GM12872 (cell line): ENCODE measurements at regions not wholly inside any gene's neighbourhood (a gene's known extent, or its start where the extent isn't known, plus 50 kb on each side); places are given as distances from the start of the nearest gene placed in this dataset.

Source experiments
- TF ChIP-seq, protein P1 (sequence below): IDR thresholded peaks from 3 replicates; pipeline ENCODE4 v1.5.1; 2011; ENCODE audit warnings: low read depth, mild to moderate bottlenecking, low read length, moderate library complexity; ENCODE audit not compliant: insufficient read depth

GRCh38 chr2:67186871-67187270, 210.3 kb upstream of the ETAA1 start:
- TF ChIP-seq, protein P1, sequence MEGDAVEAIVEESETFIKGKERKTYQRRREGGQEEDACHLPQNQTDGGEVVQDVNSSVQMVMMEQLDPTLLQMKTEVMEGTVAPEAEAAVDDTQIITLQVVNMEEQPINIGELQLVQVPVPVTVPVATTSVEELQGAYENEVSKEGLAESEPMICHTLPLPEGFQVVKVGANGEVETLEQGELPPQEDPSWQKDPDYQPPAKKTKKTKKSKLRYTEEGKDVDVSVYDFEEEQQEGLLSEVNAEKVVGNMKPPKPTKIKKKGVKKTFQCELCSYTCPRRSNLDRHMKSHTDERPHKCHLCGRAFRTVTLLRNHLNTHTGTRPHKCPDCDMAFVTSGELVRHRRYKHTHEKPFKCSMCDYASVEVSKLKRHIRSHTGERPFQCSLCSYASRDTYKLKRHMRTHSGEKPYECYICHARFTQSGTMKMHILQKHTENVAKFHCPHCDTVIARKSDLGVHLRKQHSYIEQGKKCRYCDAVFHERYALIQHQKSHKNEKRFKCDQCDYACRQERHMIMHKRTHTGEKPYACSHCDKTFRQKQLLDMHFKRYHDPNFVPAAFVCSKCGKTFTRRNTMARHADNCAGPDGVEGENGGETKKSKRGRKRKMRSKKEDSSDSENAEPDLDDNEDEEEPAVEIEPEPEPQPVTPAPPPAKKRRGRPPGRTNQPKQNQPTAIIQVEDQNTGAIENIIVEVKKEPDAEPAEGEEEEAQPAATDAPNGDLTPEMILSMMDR, result no peak

DNA sequence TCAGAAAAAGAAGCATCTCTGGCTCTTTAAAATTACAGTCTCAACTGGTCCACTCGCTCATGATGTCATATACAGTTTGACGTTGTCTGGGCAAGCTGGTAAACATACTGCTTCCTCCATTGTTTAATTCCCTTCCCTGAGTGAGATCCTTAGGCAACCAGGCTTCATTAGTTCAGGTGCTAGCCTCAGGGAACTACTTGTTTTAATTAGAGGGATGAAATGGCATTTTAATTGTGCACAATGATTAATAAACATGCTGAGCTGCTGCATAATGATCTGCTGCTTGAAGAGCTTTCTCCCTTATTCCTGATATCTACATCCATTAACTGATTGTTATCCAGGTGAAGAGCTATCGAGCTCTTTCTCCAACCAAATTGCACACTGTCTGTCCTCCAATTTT, 195.6 kb upstream of the ETAA1 start:
- TF ChIP-seq, protein P1, result no peak

DNA sequence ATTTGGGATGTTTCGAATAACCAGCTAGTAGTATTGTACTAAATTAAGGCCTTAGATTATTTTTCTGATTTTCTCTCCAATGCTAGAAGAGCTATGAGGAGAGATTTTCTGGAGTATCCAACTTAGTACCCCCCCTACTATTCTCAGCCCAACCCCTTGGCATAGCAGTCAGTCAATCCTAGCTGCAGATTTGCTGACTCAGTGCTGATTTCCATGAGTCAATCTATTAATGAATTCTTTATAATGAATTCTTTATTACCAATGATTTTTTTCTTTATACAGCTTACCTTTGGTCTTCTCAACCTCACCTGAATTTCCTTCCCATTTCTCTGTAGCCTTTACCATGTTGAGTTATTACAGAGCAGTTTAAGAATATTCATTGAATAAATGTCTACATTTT, 192.8 kb upstream of the ETAA1 start:
- TF ChIP-seq, protein P1, result no peak

DNA sequence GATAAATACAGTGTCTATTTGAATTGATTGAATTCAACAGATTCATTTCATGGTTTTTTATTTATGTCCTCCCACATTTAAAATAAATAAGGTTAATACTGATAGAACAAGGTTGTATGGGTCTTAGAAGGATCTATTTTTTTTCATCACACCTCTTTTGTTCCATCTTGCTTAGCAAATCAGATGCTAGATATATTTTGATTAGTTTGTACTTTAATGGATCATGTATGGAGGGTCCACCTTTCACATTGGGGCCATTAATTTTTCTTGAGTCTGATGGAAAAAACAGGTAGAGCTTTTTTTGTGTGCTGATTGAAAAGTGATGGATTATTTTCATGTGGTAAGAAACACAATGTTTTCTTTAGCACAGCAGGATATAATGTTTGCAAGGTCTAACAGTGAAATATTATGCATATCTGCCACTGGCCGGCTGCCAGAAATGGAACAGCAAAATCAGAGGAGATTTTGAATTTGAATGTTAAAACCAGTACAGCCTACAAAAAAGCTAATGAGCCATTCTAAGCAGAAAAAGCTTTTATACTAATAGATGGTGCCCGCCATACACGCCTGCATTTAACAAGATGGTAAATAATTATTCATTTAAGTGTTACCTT, 188.1 kb upstream of the ETAA1 start:
- TF ChIP-seq, protein P1, result no peak

DNA sequence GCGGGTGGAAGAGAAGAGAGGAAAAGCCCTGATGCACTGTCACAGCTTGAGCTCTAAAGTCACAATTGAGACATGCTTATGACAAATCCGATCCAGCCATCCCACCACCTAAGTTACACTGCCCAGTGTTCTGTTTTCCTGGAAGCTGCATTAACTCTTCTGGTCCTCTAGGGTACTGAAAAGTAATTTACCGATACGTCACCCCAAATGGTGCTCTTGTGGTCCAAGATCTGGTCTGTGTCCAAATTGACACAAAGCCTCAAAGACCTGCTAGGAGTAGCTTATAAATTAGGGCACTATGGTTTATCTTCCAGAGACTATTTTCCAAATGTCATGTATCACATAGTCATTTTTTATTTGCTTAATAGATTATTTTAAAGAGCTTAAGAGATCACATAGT, 186.7 kb upstream of the ETAA1 start:
- TF ChIP-seq, protein P1, result no peak

DNA sequence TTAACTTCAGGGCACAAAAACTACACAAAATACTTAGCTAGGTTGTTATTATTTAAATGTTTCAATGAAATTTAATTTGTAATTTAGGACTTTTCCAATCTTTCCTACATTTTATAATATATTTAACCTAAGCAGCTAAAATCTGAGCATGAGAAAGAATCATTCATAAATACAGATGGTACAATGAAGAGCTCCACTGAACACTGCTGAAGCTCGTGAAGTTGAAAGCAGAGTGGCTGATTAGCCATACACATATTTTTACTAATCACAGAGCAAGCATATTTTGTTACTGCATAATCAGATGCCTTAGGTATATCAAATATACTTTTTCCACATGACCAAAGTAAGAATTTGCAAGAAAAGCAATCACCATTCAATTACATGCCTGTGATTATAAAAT, 184.9 kb upstream of the ETAA1 start:
- TF ChIP-seq, protein P1, result no peak

DNA sequence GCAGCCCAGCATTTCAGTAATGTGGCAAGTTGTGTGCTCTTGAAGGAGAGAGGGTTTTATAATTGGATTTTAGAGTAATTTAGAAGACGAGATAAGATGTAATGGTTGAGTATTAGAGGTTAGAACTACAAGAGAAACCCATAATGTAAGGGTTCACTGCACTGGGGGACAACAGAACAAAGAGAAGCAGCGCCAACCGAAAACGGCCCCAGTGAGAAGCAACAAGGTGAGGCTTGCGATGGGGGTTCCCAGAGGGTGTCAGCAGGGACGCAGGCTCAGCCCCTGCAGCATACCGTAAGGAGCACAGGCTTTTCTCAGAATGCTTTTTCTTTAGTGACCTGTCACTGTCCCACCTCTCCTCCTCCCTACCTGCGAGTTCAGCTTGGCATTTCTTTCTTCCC, 183.9 kb upstream of the ETAA1 start:
- TF ChIP-seq, protein P1, result no peak
